ENCODE measurements at regions not wholly inside any gene's neighbourhood (a gene's known extent, or its start where the extent isn't known, plus 50 kb on each side); places are given as distances from the start of the nearest gene placed in this dataset.
A peak's percentile ranks its signal among the peaks of the same experiment; 100 is the strongest.

DNA sequence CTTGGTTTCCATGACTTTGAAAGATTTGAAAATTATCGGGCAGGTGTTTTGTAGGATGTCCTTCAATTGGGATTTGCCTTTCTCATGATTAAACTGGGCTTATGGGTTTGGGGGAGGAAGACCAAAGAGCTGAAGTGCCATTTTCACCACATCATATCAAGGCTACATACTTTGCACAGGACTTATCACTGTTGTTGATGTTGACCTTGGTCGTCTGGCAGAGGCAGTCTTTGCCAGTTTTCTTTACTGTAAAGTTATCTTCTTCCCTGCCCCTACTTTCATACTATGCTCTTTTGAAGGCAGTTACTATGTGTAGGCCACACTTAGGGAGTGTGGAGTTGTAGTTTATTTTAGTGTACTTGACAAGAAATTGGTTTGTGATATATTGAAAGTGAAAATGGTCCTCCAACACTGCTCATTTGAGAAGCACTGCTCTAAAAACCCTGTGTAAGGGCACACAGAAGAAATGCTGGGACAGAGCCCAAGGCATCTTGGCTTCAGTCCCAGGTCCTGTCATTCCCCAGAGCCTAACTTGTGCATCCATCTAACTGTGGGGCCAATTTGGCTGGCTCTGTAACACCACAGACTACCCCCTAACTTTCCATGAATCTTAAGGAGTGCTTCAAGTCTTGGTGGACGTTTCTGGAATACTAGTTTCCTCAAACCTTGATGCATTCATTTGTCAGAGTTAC, 384.9 kb downstream of the KCNRG start:
- Histone ChIP-seq H3K36me3 (ENCODE audit: control insufficient read depth in 4 of 4, insufficient read depth in 4 of 4, low read length in 4 of 4) (no peaks in the 10 kb centered on the region), H3K4me3 (no peak overlapping the region), H3K27ac (ENCODE audit: low read depth in 1 of 2, low read length in 1 of 2) (peak overlapping the region in 1 of 2 donors; percentile 69), H3K9ac (ENCODE audit: insufficient read depth in 1 of 2, low read length in 2 of 2) (no peak overlapping the region), H3K9me3 (ENCODE audit: control insufficient read depth in 4 of 4, insufficient read depth in 3 of 4, low read length in 3 of 4) (no peaks in the 10 kb centered on the region), H3K27me3 (ENCODE audit: control insufficient read depth in 3 of 3, insufficient read depth in 3 of 3, low read length in 2 of 3) (no peaks in the 10 kb centered on the region), H3K4me1 (ENCODE audit: control insufficient read depth in 5 of 5, insufficient read depth in 5 of 5, low read length in 5 of 5) (peaks cover 0 to 7% (median 5%) of the 10 kb centered on the region in 5 donors)
- TF ChIP-seq, protein P1, sequence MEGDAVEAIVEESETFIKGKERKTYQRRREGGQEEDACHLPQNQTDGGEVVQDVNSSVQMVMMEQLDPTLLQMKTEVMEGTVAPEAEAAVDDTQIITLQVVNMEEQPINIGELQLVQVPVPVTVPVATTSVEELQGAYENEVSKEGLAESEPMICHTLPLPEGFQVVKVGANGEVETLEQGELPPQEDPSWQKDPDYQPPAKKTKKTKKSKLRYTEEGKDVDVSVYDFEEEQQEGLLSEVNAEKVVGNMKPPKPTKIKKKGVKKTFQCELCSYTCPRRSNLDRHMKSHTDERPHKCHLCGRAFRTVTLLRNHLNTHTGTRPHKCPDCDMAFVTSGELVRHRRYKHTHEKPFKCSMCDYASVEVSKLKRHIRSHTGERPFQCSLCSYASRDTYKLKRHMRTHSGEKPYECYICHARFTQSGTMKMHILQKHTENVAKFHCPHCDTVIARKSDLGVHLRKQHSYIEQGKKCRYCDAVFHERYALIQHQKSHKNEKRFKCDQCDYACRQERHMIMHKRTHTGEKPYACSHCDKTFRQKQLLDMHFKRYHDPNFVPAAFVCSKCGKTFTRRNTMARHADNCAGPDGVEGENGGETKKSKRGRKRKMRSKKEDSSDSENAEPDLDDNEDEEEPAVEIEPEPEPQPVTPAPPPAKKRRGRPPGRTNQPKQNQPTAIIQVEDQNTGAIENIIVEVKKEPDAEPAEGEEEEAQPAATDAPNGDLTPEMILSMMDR (IDR thresholded peaks at IDR 0.05; ENCODE audit: control extremely low read depth, extremely low read depth) = no peak
- 75 to 87% methylated on average over 3 of the region's 3 CpGs for WGBS, 2 donors
- ATAC-seq (ENCODE audit: insufficient read depth, low FRiP score) (no peak), DNase-seq (peak; percentile 50 to 78 (median 66))

DNA sequence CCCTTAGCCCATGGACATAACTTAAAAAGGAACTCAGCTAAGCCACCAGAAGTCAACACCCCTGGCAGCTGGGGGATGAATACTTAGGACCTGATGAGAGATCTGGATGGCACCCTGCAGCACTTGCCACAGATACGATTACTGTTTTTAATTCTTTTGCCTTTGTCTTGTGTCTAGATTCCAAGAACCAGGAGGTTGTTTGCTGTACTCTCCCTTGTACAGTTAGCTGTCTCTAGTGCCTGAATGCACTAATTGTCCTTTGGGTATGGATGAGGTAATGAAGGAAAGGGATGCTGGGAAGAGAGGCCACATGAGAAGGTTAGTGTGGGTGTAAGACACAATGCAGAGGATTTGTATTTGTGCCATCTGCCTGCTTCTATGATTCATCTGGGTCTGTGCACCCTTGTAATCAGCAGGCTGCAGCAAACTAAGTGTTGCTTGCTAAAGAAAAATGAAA, 385.8 kb downstream of the KCNRG start:
- ATAC-seq (ENCODE audit: insufficient read depth, low FRiP score) (peak; percentile 45), DNase-seq (no peak)
- Histone ChIP-seq H3K4me1 (ENCODE audit: control insufficient read depth in 5 of 5, insufficient read depth in 5 of 5, low read length in 5 of 5) (peaks cover 0 to 7% (median 5%) of the 10 kb centered on the region in 5 donors), H3K27me3 (ENCODE audit: control insufficient read depth in 3 of 3, insufficient read depth in 3 of 3, low read length in 2 of 3) (no peaks in the 10 kb centered on the region), H3K27ac (ENCODE audit: low read depth in 1 of 2, low read length in 1 of 2) (peak overlapping the region in 1 of 2 donors; percentile 0), H3K4me3 (no peak overlapping the region), H3K36me3 (ENCODE audit: control insufficient read depth in 4 of 4, insufficient read depth in 4 of 4, low read length in 4 of 4) (no peaks in the 10 kb centered on the region), H3K9me3 (ENCODE audit: control insufficient read depth in 4 of 4, insufficient read depth in 3 of 4, low read length in 3 of 4) (no peaks in the 10 kb centered on the region), H3K9ac (ENCODE audit: insufficient read depth in 1 of 2, low read length in 2 of 2) (no peak overlapping the region)
- TF ChIP-seq, protein P1 (IDR thresholded peaks at IDR 0.05; ENCODE audit: control extremely low read depth, extremely low read depth) = no peak
- 87 to 90% methylated on average over 1 of the region's 1 CpG for WGBS, 2 donors

DNA sequence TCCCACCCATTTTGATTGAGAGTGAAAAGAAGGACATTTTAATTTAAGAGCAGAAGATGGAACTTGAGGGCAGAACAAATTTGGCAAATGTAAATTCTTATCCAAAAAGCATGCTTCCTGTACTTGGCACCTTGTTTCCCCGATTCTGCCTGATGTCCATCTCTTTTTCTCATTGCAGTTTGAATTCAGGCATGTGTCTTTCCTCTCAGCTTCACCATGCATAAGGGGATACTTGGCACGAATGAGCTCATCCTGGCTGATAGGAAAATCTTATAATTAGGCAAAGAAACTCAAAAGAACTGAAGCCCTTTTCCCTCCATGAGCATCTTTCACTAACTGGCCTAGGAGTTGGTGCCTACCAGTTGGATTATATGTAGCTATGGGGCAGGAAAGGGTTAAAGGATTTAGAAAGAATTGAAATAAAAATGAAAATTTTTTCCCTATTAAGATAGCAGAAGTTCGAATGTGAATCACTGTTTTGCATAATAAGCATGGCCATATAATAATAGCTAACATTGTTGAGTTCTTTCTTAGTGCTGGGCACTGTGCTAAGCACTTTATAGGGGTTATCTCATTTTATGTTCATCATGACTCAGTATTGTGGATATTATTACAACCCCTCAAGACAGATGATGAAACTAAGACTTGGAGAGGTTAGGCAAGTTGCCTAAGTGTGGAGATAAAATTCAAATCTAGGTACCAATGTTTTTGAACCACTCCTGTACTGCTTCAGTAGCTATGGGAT, 386.6 kb downstream of the KCNRG start:
- TF ChIP-seq, protein P1 (IDR thresholded peaks at IDR 0.05; ENCODE audit: control extremely low read depth, extremely low read depth) = no peak
- Histone ChIP-seq H3K4me1 (ENCODE audit: control insufficient read depth in 5 of 5, insufficient read depth in 5 of 5, low read length in 5 of 5) (peaks cover 0 to 7% (median 5%) of the 10 kb centered on the region in 5 donors), H3K9me3 (ENCODE audit: control insufficient read depth in 4 of 4, insufficient read depth in 3 of 4, low read length in 3 of 4) (no peaks in the 10 kb centered on the region), H3K9ac (ENCODE audit: insufficient read depth in 1 of 2, low read length in 2 of 2) (no peak overlapping the region), H3K4me3 (no peak overlapping the region), H3K36me3 (ENCODE audit: control insufficient read depth in 4 of 4, insufficient read depth in 4 of 4, low read length in 4 of 4) (no peaks in the 10 kb centered on the region), H3K27ac (ENCODE audit: low read depth in 1 of 2, low read length in 1 of 2) (peak overlapping the region in 1 of 2 donors; percentile 0), H3K27me3 (ENCODE audit: control insufficient read depth in 3 of 3, insufficient read depth in 3 of 3, low read length in 2 of 3) (no peaks in the 10 kb centered on the region)
- WGBS, 2 donors = 79 to 84% methylated on average over 3 of the region's 3 CpGs
- DNase-seq (no peak), ATAC-seq (ENCODE audit: insufficient read depth, low FRiP score) (peak; percentile 48)

Measured in lung (tissue), 11 donors.